ENCODE measurements at regions not wholly inside any gene's neighbourhood (a gene's known extent, or its start where the extent isn't known, plus 50 kb on each side); places are given as distances from the start of the nearest gene placed in this dataset.
"Not testable (repeated sequence)": the region's sequence is repeated elsewhere in the genome, so short reads cannot be mapped to it uniquely, and the experiment has no call there.

DNA sequence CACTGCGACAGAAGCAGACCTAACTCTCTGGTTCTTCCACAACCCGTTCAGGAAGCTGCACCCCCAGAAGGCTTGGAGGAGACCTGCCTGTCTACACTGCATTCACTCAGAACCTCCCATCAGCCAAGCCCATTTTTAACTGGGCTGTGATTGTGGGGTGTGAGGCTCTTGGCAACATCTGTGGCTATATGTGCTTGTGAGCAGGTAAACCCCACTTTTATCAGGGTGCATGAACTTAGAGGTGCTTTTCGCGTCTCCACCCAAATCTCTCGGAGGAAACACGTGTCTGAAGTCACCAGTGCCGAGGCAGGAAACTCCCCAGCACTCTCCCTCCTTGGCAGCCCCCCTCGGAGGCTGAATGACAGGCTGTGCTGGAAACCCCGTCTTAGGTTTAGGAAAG, 158.2 kb upstream of the SALL3 start:
- H3K27ac ChIP-seq (ENCODE audit: low read depth, low read length): no peak overlapping the region
- peaks cover 7 to 32% (median 20%) of the 10 kb centered on the region in 3 donors for H3K27me3 ChIP-seq (ENCODE audit: control insufficient read depth in 3 of 3, insufficient read depth in 3 of 3, low read length in 3 of 3)
- H3K4me1 ChIP-seq (ENCODE audit: control insufficient read depth in 3 of 3, insufficient read depth in 3 of 3, low read length in 3 of 3): no peaks in the 10 kb centered on the region
- H3K9ac ChIP-seq (ENCODE audit: low read depth in 1 of 3, low read length in 3 of 3): no peak overlapping the region
- no peaks in the 10 kb centered on the region for H3K9me3 ChIP-seq (ENCODE audit: control insufficient read depth in 3 of 3, low read length in 3 of 3)
- H3K36me3 ChIP-seq (ENCODE audit: control insufficient read depth in 3 of 3, insufficient read depth in 3 of 3, low read length in 3 of 3): no peaks in the 10 kb centered on the region
- H3K4me3 ChIP-seq (ENCODE audit: low read length in 3 of 3): no peak overlapping the region

DNA sequence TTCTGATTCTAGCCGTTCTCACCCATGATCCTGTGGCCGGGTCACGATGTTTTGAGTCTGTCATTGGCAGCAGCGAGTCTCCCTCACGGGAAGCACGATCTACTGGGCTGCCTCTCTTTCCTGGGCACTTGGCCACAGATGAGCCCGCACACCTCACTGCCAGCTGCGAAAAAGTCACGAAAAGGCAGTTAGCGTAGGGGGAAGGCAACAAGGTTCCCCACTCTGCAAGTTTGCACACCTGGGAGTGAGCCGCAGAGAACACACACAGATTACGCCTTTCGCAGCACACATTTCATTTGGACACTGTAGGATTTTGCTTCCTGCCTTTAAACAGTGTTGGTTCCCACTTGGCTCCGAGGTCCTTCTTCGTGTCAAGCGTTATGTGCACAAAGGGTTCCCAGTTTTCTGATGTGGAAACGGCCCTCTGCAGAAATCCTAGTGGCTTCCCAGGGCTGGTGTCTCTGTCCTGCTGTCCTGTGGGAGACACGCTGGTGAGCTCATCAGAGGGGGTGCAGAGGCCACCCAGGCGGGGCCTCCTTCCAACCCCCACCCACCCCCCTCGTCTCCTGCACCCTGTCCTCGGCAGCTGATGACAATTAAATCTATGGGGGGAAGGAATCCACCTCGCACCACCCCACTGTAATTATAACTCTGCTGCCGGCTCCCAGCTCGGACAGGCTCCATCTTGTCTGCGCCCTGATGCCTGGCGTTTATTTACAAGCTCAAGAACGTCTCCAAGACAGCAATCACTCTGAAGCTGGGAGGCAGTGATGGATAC, 157.3 kb upstream of the SALL3 start:
- peaks cover 3 to 33% (median 19%) of the 10 kb centered on the region in 3 donors for H3K27me3 ChIP-seq (ENCODE audit: control insufficient read depth in 3 of 3, insufficient read depth in 3 of 3, low read length in 3 of 3)
- no peaks in the 10 kb centered on the region for H3K9me3 ChIP-seq (ENCODE audit: control insufficient read depth in 3 of 3, low read length in 3 of 3)
- no peak overlapping the region for H3K9ac ChIP-seq (ENCODE audit: low read depth in 1 of 3, low read length in 3 of 3)
- H3K4me1 ChIP-seq (ENCODE audit: control insufficient read depth in 3 of 3, insufficient read depth in 3 of 3, low read length in 3 of 3): no peaks in the 10 kb centered on the region
- no peak overlapping the region for H3K4me3 ChIP-seq (ENCODE audit: low read length in 3 of 3)
- H3K36me3 ChIP-seq (ENCODE audit: control insufficient read depth in 3 of 3, insufficient read depth in 3 of 3, low read length in 3 of 3): no peaks in the 10 kb centered on the region
- H3K27ac ChIP-seq (ENCODE audit: low read depth, low read length): no peak overlapping the region

- no peaks in the 10 kb centered on the region for H3K36me3 ChIP-seq (ENCODE audit: control insufficient read depth in 3 of 3, insufficient read depth in 3 of 3, low read length in 3 of 3)
- peaks cover 3 to 33% (median 19%) of the 10 kb centered on the region in 3 donors for H3K27me3 ChIP-seq (ENCODE audit: control insufficient read depth in 3 of 3, insufficient read depth in 3 of 3, low read length in 3 of 3)
These were observed 156.7 kb upstream of the SALL3 start for GRCh38 chr18:78822949-78823285.

GRCh38 chr18:78825168-78825567, 154.4 kb upstream of the SALL3 start:
- H3K27me3 ChIP-seq (ENCODE audit: control insufficient read depth in 3 of 3, insufficient read depth in 3 of 3, low read length in 3 of 3): peaks cover 0 to 38% (median 13%) of the 10 kb centered on the region in 3 donors

More at GRCh38 chr18:78822949-78823285, 156.7 kb upstream of the SALL3 start:
- Histone ChIP-seq H3K4me1 (ENCODE audit: control insufficient read depth in 3 of 3, insufficient read depth in 3 of 3, low read length in 3 of 3) (no peaks in the 10 kb centered on the region), H3K27ac (ENCODE audit: low read depth, low read length) (no peak overlapping the region), H3K9ac (ENCODE audit: low read depth in 1 of 3, low read length in 3 of 3) (no peak overlapping the region), H3K9me3 (ENCODE audit: control insufficient read depth in 3 of 3, low read length in 3 of 3) (no peaks in the 10 kb centered on the region), H3K4me3 (ENCODE audit: low read length in 3 of 3) (no peak overlapping the region)

GRCh38 chr18:78826631-78827030, 153.0 kb upstream of the SALL3 start:
- no peak overlapping the region for H3K27ac ChIP-seq (ENCODE audit: low read depth, low read length)
- no peak overlapping the region for H3K9ac ChIP-seq (ENCODE audit: low read depth in 1 of 3, low read length in 3 of 3)
- no peaks in the 10 kb centered on the region for H3K36me3 ChIP-seq (ENCODE audit: control insufficient read depth in 3 of 3, insufficient read depth in 3 of 3, low read length in 3 of 3)
- no peaks in the 10 kb centered on the region for H3K9me3 ChIP-seq (ENCODE audit: control insufficient read depth in 3 of 3, low read length in 3 of 3)
- peaks cover 0 to 35% (median 8%) of the 10 kb centered on the region in 3 donors for H3K27me3 ChIP-seq (ENCODE audit: control insufficient read depth in 3 of 3, insufficient read depth in 3 of 3, low read length in 3 of 3)
- no peak overlapping the region for H3K4me3 ChIP-seq (ENCODE audit: low read length in 3 of 3)
- H3K4me1 ChIP-seq (ENCODE audit: control insufficient read depth in 3 of 3, insufficient read depth in 3 of 3, low read length in 3 of 3): no peaks in the 10 kb centered on the region

More at GRCh38 chr18:78825168-78825567, 154.4 kb upstream of the SALL3 start:
- no peaks in the 10 kb centered on the region for H3K4me1 ChIP-seq (ENCODE audit: control insufficient read depth in 3 of 3, insufficient read depth in 3 of 3, low read length in 3 of 3)
- H3K9me3 ChIP-seq (ENCODE audit: control insufficient read depth in 3 of 3, low read length in 3 of 3): no peaks in the 10 kb centered on the region
- no peaks in the 10 kb centered on the region for H3K36me3 ChIP-seq (ENCODE audit: control insufficient read depth in 3 of 3, insufficient read depth in 3 of 3, low read length in 3 of 3)
- no peak overlapping the region for H3K4me3 ChIP-seq (ENCODE audit: low read length in 3 of 3)
- no peak overlapping the region for H3K9ac ChIP-seq (ENCODE audit: low read depth in 1 of 3, low read length in 3 of 3)
- no peak overlapping the region for H3K27ac ChIP-seq (ENCODE audit: low read depth, low read length)

- Histone ChIP-seq H3K9ac (ENCODE audit: low read depth in 1 of 3, low read length in 3 of 3) (no peak overlapping the region), H3K4me3 (ENCODE audit: low read length in 3 of 3) (no peak overlapping the region), H3K36me3 (ENCODE audit: control insufficient read depth in 3 of 3, insufficient read depth in 3 of 3, low read length in 3 of 3) (no peaks in the 10 kb centered on the region), H3K9me3 (ENCODE audit: control insufficient read depth in 3 of 3, low read length in 3 of 3) (no peaks in the 10 kb centered on the region), H3K4me1 (ENCODE audit: control insufficient read depth in 3 of 3, insufficient read depth in 3 of 3, low read length in 3 of 3) (no peaks in the 10 kb centered on the region), H3K27me3 (ENCODE audit: control insufficient read depth in 3 of 3, insufficient read depth in 3 of 3, low read length in 3 of 3) (peaks cover 0 to 29% (median 5%) of the 10 kb centered on the region in 3 donors), H3K27ac (ENCODE audit: low read depth, low read length) (no peak overlapping the region)
These were observed 152.5 kb upstream of the SALL3 start for GRCh38 chr18:78827141-78827540.

DNA sequence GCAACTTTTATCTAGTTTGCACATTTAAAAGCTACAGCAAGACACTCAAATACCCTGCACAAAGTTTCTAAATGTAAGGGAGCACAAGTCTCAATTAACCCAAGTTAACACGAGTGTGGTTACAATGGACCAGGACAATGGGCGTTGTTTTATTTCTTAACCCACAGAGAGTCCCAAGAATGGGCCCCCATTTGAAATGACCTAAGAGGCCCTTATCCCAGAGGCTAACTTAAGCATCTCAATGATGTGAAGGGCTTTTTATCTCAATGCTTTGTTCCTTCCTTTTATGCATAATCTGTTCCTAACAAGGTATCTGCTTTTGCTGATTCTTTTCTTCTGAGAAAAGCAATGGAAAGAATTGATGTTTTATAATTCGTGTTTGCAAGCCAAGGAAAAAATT, 151.5 kb upstream of the SALL3 start:
- Histone ChIP-seq H3K27me3 (ENCODE audit: control insufficient read depth in 3 of 3, insufficient read depth in 3 of 3, low read length in 3 of 3) (peaks cover 0 to 25% (median 7%) of the 10 kb centered on the region in 3 donors), H3K27ac (ENCODE audit: low read depth, low read length) (no peak overlapping the region), H3K9me3 (ENCODE audit: control insufficient read depth in 3 of 3, low read length in 3 of 3) (no peaks in the 10 kb centered on the region), H3K9ac (ENCODE audit: low read depth in 1 of 3, low read length in 3 of 3) (no peak overlapping the region), H3K4me3 (ENCODE audit: low read length in 3 of 3) (no peak overlapping the region), H3K4me1 (ENCODE audit: control insufficient read depth in 3 of 3, insufficient read depth in 3 of 3, low read length in 3 of 3) (no peaks in the 10 kb centered on the region), H3K36me3 (ENCODE audit: control insufficient read depth in 3 of 3, insufficient read depth in 3 of 3, low read length in 3 of 3) (no peaks in the 10 kb centered on the region)

DNA sequence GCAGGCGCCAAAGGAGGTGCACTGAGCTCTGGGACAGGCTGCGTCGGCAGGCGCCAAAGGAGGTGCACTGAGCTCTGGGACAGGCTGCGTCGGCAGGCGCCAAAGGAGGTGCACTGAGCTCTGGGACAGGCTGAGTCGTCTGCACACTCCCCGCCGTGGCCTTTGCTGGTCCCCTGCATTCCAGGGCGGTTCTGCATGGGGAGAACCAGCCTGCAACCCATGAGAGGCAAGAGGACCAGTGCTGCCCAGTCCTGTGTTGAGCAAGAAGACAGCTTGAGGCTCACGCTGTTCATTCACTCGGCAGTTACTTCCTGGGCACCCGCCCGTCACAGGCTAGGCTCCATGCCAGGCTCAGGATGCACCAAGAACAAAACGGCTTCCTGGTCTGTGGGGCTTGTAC, 150.6 kb upstream of the SALL3 start:
- H3K27me3 ChIP-seq (ENCODE audit: control insufficient read depth in 3 of 3, insufficient read depth in 3 of 3, low read length in 3 of 3): peaks cover 0 to 23% (median 7%) of the 10 kb centered on the region in 3 donors
- not testable (repeated sequence) for H3K4me1 ChIP-seq (ENCODE audit: control insufficient read depth in 3 of 3, insufficient read depth in 3 of 3, low read length in 3 of 3); H3K9ac ChIP-seq (ENCODE audit: low read depth in 1 of 3, low read length in 3 of 3); H3K9me3 ChIP-seq (ENCODE audit: control insufficient read depth in 3 of 3, low read length in 3 of 3); H3K36me3 ChIP-seq (ENCODE audit: control insufficient read depth in 3 of 3, insufficient read depth in 3 of 3, low read length in 3 of 3); H3K27ac ChIP-seq (ENCODE audit: low read depth, low read length); H3K4me3 ChIP-seq (ENCODE audit: low read length in 3 of 3)

- H3K27me3 ChIP-seq (ENCODE audit: control insufficient read depth in 3 of 3, insufficient read depth in 3 of 3, low read length in 3 of 3): peaks cover 0 to 16% (median 4%) of the 10 kb centered on the region in 3 donors
- H3K27ac ChIP-seq (ENCODE audit: low read depth, low read length): no peak overlapping the region
- no peaks in the 10 kb centered on the region for H3K36me3 ChIP-seq (ENCODE audit: control insufficient read depth in 3 of 3, insufficient read depth in 3 of 3, low read length in 3 of 3)
- peaks cover 0 to 2% (median 0%) of the 10 kb centered on the region in 3 donors for H3K9me3 ChIP-seq (ENCODE audit: control insufficient read depth in 3 of 3, low read length in 3 of 3)
- no peak overlapping the region for H3K4me3 ChIP-seq (ENCODE audit: low read length in 3 of 3)
- no peaks in the 10 kb centered on the region for H3K4me1 ChIP-seq (ENCODE audit: control insufficient read depth in 3 of 3, insufficient read depth in 3 of 3, low read length in 3 of 3)
- no peak overlapping the region for H3K9ac ChIP-seq (ENCODE audit: low read depth in 1 of 3, low read length in 3 of 3)
These were observed 149.5 kb upstream of the SALL3 start for GRCh38 chr18:78830161-78830560.

DNA sequence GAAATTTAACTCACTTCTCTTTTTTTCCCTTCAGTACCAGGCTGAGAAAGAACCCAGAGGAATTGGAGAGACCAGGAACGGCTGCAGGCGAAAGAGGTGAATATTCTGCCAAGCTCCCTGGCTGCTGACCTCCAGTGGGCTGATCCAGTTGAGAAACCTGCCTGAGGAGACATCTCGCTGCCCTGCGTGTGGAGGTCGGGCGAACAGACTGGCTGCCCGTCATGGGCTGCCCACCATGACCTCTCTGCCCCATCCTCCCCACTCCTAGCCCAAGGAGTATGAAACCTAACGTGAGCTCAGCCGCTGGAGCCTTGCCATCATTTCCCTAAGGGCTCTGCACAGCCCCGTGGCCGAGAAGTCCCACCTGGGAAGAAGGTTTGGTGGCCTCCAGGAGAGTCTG, 148.8 kb upstream of the SALL3 start:
- peaks cover 0 to 2% (median 0%) of the 10 kb centered on the region in 3 donors for H3K9me3 ChIP-seq (ENCODE audit: control insufficient read depth in 3 of 3, low read length in 3 of 3)
- H3K36me3 ChIP-seq (ENCODE audit: control insufficient read depth in 3 of 3, insufficient read depth in 3 of 3, low read length in 3 of 3): no peaks in the 10 kb centered on the region
- H3K4me3 ChIP-seq (ENCODE audit: low read length in 3 of 3): no peak overlapping the region
- H3K27ac ChIP-seq (ENCODE audit: low read depth, low read length): no peak overlapping the region
- H3K9ac ChIP-seq (ENCODE audit: low read depth in 1 of 3, low read length in 3 of 3): no peak overlapping the region
- H3K27me3 ChIP-seq (ENCODE audit: control insufficient read depth in 3 of 3, insufficient read depth in 3 of 3, low read length in 3 of 3): peaks cover 0 to 16% (median 4%) of the 10 kb centered on the region in 3 donors
- no peaks in the 10 kb centered on the region for H3K4me1 ChIP-seq (ENCODE audit: control insufficient read depth in 3 of 3, insufficient read depth in 3 of 3, low read length in 3 of 3)
